GM18858 (cell line): ENCODE measurements at regions not wholly inside any gene's neighbourhood (a gene's known extent, or its start where the extent isn't known, plus 50 kb on each side); places are given as distances from the start of the nearest gene placed in this dataset.

ENCODE experiments used
- ATAC-seq: cut with Tn5 transposase; IDR thresholded peaks from one replicate; pipeline ENCODE4 v1.9.1; 2021; ENCODE audit not compliant: unreplicated experiment

DNA sequence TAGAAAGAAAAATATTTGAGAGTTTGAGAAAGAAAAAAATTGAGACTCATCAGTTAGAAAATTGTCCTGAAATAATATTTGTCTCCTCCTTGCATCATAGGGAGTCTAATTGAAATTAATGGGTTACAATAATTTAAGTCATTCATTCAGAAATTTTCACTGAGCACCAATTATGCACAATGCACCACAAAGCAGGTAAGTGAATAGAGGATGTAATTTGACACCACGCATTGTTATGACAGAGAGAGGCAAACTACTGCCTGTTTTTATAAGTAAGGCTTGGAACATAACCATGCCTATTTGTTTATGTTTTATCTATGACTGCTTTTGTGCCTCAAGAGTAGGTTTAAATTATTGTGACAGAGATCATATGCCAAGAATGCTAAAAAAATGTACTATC lies 537.9 kb upstream of the FAT3 start:
- ATAC-seq, result no peak

DNA sequence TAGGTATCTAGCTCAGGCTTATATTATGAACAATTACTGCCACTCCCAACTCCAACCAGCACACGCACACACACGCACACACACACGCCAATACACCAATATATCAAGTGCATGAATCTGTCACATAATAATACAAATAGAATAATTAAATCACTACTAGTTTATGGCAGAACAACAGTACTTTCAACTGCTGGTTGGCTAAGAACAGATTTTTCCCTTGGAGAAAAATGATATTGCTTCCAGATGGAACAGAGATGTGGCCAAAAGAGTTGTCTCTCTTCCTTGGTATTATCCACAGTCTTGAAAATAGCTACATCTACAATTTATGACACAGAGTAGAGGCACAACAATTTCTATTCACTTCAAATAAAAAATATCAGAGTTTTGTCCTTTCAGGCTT lies 538.3 kb upstream of the FAT3 start:
- ATAC-seq, result no peak

GRCh38 chr11:91673705-91674104 lies 550.9 kb upstream of the FAT3 start:
- ATAC-seq, result no peak

- no peak for ATAC-seq
Measured at GRCh38 chr11:91664521-91664920, 560.1 kb upstream of the FAT3 start.

DNA sequence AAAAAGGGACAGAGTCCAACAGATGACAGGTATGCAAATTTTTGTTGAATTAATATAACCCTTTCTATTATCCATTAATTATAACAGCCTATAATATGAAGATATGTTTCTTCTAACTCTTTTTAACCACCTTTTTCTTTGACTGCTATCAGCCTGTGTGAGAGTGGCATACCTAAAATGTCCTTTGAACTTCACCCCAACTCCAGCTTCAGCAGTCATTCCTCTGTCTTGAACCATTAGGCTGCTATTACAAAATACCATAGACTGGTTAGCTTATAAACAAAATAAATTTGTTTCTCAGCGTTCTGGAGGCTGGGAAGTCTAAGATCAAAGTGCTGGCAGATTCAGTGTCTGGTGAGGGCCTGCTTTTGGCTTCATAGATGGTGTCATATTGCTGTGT lies 564.6 kb upstream of the FAT3 start:
- ATAC-seq, result no peak

DNA sequence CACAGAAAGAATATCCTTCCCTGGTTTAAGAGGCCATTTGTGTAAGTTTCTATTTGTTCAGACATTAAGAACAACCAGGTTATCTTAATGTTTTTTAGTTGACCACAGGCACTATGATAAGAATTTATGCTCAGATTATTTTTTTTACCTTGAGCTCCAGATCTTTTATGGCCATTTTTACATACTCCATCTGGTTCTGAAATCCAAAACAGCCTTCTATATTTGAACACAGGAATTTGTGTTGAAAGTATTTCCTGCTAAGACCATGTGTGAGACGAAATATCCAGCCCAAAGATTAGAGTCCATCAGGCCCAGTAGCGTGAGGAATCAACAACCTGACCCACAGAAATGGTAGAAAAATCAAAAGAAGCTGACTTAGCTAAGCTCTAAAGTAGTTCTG lies 569.9 kb upstream of the FAT3 start:
- ATAC-seq, result no peak

- no peak for ATAC-seq
Measured at GRCh38 chr11:91653079-91653754, 571.4 kb upstream of the FAT3 start.

GRCh38 chr11:91650802-91651201 lies 573.8 kb upstream of the FAT3 start:
- ATAC-seq, result no peak

DNA sequence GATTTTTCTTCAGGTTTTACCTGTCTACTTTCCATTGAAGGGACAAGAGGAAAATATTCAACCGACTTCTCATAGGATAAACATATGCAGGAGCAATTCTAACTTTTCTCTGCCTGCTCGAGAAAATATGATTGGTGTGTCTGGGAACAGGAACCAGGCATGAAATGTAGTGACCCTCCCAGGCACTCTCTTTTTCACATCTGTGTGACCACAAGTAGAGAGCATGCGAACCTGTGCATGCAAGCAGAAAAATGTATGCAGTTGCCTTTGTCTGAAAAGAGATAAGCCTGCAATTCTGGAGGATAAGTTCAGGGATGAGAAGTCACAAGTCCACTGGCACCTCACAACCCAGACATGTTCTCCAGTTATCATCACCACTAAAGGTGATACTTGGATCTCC lies 583.5 kb upstream of the FAT3 start:
- ATAC-seq, result peak; percentile 50

- ATAC-seq, result no peak
Measured at GRCh38 chr11:91639359-91639758, 585.3 kb upstream of the FAT3 start.

DNA sequence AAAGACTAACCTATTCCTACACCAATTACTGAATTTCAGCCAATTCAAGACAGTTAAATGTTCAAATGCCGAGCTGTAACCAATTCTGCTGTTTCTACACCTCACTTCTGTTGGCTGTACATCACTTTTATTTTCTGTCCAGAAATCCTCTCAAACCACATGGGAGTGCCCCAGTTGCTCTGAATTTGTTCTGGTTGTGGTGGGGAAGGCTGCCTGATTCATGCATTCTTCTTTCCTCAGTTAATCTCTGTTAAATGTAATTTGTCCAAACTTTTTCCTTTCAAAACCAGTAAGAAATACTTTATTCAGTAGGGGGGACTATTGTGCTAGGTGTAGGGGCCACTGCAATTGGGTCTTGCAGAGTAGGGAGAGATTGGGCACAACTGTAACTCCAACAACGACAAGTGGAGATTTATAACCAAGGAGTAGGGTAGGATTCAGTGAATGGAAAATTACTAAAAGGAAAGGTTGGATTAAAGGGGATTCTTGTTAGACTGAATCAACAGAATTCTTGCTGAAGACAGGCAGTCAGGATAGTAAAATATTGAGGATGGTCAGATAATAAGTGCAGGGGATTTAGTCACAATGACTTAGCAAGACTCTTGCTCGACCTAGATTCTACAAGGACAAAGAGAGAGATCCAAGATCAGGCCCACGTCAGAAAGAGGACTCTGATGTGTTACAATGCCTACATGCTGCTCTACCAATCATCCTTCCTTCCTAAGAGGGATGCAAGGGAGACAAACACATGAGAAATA lies 593.5 kb upstream of the FAT3 start:
- ATAC-seq, result no peak

DNA sequence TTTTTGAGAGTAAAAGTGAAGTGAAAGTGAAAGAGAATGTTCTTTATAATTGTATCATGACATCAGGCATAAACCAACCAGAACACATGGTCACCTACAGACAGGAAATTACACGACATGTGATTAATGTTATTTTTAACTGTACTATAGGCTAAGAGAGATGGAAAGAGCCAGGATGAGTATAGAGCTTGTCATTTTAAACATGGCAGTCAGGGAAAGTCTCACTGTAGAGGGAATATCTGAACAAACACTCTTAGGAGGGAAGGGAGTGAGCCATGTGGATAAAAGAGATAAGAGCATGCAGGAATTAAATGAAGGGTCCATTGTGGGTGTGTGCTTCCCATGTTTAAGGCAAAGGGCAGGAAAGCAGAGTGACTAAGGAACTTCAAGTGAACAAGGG lies 599.1 kb upstream of the FAT3 start:
- no peak for ATAC-seq

GRCh38 chr11:91624021-91624420 lies 600.6 kb upstream of the FAT3 start:
- ATAC-seq, result no peak

GRCh38 chr11:91608677-91609076 lies 615.9 kb upstream of the FAT3 start:
- ATAC-seq, result no peak

- ATAC-seq, result no peak
Measured at GRCh38 chr11:91596111-91596510, 628.5 kb upstream of the FAT3 start.

DNA sequence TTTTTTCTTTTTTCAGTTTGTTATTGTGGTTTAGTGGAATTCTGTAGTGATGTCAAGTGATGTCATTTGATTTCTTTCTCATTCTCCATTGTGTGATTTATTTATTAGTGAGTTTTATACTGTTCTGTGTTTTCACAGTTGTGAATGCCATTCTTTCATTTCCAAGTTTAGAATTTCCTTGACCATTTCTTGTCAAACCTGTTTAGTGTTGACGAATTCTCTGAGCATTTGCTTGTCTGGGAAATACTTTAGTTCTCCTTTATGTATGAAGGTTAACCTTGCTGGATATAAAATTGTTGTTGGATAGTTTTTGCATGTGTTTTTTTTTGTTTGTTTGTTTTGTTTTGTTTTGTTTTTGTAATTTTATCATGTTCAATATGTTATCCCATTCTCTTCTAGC lies 633.6 kb upstream of the FAT3 start:
- no peak for ATAC-seq

- no peak for ATAC-seq
Measured at GRCh38 chr11:91587131-91587530, 637.5 kb upstream of the FAT3 start.

GRCh38 chr11:91585035-91585801 lies 639.4 kb upstream of the FAT3 start:
- ATAC-seq, result no peak

GRCh38 chr11:91563176-91563575 lies 661.4 kb upstream of the FAT3 start:
- no peak for ATAC-seq

DNA sequence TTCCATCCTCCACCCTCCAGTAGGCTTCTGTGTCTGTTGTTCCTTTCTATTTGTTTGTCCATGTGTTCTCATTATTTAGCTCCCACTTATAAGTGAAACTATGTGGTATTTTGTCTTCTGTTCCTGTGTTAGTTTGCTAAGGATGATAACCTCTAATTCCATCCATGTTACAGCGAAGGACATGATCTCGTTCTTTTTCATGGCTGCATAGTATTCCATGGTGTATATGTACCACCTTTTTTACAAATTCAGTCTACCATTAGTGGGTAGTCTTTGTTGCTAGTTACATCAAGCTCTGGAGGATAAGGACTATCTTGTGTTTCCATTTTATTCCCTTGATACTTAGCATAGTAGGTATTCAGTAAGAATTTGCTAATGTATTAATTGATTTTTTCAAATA lies 664.2 kb upstream of the FAT3 start:
- ATAC-seq, result no peak

DNA sequence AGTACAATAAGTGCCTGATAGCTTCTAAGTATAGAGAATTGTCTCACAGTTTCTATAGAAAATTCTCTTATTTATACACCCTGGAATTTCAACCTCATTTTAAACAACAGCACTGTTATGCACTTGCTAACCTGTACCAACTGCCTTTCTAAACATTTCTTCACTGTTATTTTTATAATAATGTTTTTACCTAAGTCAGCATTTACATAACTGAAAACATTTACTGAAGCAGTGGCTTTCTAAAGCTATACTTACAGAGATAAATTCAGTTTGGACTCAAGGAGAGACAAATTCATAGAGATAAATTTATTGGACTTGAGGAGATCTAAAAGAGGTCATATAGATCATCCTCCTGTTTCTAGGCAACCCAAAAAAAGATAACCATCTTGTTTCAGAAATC lies 686.6 kb upstream of the FAT3 start:
- no peak for ATAC-seq

GRCh38 chr11:91536366-91536765 lies 688.3 kb upstream of the FAT3 start:
- ATAC-seq, result no peak
